ENCODE measurements at regions not wholly inside any gene's neighbourhood (a gene's known extent, or its start where the extent isn't known, plus 50 kb on each side); places are given as distances from the start of the nearest gene placed in this dataset.
A peak's percentile ranks its signal among the peaks of the same experiment; 100 is the strongest.

DNA sequence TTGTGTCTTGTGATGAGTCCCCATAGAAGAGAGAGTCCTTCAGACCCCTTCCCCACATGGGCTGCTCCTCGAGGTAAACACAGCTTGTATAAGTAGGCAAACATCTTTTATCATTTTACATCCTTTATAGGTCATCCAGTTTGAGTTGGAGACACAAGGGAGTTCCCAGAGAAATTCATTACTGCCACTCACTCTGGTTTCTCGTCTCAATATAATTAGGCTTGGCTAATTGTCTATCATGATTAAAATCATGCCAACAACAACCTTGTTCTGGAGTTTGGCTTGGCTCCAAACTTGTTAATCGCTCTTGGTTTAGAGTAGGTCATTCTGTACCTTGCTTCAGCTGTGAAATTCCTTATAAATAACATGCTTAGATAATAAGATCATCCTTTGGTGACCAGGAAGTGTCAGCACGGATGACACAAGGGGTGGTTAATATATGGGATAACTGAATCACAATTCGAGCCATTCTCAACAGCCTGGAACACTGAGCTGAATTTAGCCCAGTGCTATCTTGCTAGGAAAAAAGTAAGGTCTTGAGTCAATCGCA lies 70.7 kb upstream of the DAB1 start (continued):
- TF ChIP-seq GABPA (IDR thresholded peaks at IDR 0.05; ENCODE audit: low read depth) (no peak), POLR2AphosphoS5 (IDR thresholded peaks at IDR 0.05; ENCODE audit: low read depth, low read length) (no peak)

DNA sequence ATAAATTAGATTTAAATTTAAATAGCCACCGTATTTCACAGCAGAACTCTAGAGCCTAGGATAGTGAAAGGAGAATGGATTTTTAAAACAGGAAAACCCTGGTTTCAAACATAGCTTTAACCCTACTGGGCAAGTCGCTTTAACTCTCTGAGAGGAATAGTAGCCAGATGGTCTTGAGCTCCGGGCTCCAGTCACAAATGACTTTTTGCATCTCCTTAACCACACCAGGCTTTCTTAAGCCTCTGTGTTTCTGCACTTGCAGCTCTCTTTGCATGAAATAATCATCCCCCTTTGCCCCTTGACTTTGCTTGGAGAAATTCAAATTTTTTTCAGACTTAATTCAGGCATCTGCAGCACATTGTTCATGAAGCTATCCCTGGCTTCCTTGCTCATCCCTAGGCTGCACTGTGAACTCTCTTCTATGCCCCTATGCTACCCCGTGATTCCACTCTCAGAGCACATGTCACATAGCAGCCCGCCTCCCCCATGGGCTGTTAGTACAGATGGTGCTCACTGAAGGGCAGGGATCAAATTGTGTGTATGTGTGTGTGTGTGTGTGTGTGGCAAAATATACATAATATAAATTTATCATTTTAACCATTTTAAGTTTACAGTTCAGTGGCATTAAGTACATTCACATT lies 68.8 kb upstream of the DAB1 start:
- peaks cover 0 to 18% of the 10 kb centered on the region in 2 experiments; a peak in 2 of 4 replicates for H3K4me1 ChIP-seq (ENCODE audit: control insufficient read depth in 1 of 2, insufficient read depth in 2 of 2, low read depth in 1 of 2, low read length in 1 of 2)
- ChIA-PET CTCF (interaction anchor here (0.9 to 1.1 kb wide), 2 partner anchors 11 to 19 kb away, joined by 3 read pairs; no protein-coding TSS in a partner anchor), POLR2A (no interaction called here)
- no peak overlapping the region for H3K4me2 ChIP-seq
- H4K20me1 ChIP-seq (ENCODE audit: insufficient read depth) = no peaks in the 10 kb centered on the region
- H3K27ac ChIP-seq (ENCODE audit: low read depth in 2 of 2, low read length in 1 of 2) = no peak overlapping the region
- 80% methylated on average over 5 of the region's 5 CpGs for WGBS (ENCODE audit: low lambda C conversion rate)
- no peaks in the 10 kb centered on the region for H3K9me2 ChIP-seq
- H3K9ac ChIP-seq = no peak overlapping the region
- no peak for DNase-seq
- TF ChIP-seq GABPA (IDR thresholded peaks at IDR 0.05; ENCODE audit: low read depth) = no peak
- no peak overlapping the region for H3K4me3 ChIP-seq (ENCODE audit: low read depth in 2 of 2, low read length in 1 of 2)
- H3K27me3 ChIP-seq (ENCODE audit: insufficient read depth) = no peaks in the 10 kb centered on the region
- H2AFZ ChIP-seq (ENCODE audit: low read depth) = no peak overlapping the region; the same call in 1 of the 2 replicates
- no peaks in the 10 kb centered on the region for H3K9me3 ChIP-seq
- H3K36me3 ChIP-seq (replicated peaks in 1 of 2; ENCODE audit: control insufficient read depth in 1 of 2, insufficient read depth in 2 of 2, low read length in 1 of 2) = no peaks in the 10 kb centered on the region
- H3K79me2 ChIP-seq (ENCODE audit: insufficient read depth) = no peaks in the 10 kb centered on the region
- H3F3A ChIP-seq (replicated peaks; ENCODE audit: insufficient read depth) = peaks cover 8% of the 10 kb centered on the region

DNA sequence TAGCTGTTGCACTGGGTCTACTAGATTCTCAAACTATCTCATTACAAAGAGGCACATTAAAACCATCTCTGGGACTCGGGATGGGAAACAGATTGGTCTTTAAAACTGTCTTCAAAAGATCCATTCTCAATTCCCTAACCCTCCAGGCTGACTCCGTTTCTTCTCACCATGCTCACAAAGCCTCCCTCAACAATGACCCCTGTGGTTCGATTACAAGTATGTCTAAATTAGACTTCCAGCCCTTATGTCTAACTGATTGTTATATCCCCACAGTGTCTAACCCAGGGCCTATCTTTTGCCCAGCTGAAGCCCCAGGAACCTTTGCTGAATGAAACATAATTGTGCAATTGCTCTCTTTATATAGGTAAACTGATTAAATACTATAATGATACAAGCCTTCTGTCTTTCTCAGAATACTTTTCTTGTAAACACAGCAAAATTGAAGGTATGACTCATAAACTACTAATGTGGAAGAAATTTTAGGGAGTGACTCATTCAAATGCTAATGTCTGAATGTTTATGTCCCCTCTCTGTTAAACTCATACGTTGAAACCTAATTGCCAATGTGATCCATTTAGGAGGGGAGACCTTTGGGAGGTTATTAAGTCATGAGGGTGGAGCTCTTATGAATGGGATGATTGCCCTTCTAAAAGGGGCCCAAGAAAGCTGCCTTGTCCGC lies 65.6 kb upstream of the DAB1 start:
- Histone ChIP-seq H3K4me3 (ENCODE audit: low read depth in 2 of 2, low read length in 1 of 2) (no peak overlapping the region), H3K4me2 (0 out of 2 replicates have a peak overlapping the region, but pooled peaks have one; percentile 29), H3K4me1 (ENCODE audit: control insufficient read depth in 1 of 2, insufficient read depth in 2 of 2, low read depth in 1 of 2, low read length in 1 of 2) (peaks cover 0 to 32% of the 10 kb centered on the region in 2 experiments; a peak in 2 of 4 replicates), H3K27ac (ENCODE audit: low read depth in 2 of 2, low read length in 1 of 2) (peak overlapping the region; percentile 25 to 78; a peak in 3 of 4 replicates), H4K20me1 (ENCODE audit: insufficient read depth) (no peaks in the 10 kb centered on the region), H3K27me3 (ENCODE audit: insufficient read depth) (no peaks in the 10 kb centered on the region), H3K9ac (peak overlapping the region; percentile 3; the same call in 1 of the 2 replicates), H3K36me3 (replicated peaks in 1 of 2; ENCODE audit: control insufficient read depth in 1 of 2, insufficient read depth in 2 of 2, low read length in 1 of 2) (no peaks in the 10 kb centered on the region), H2AFZ (ENCODE audit: low read depth) (peak overlapping the region; percentile 77), H3K9me2 (no peaks in the 10 kb centered on the region), H3F3A (replicated peaks; ENCODE audit: insufficient read depth) (peaks cover 12% of the 10 kb centered on the region), H3K79me2 (ENCODE audit: insufficient read depth) (no peaks in the 10 kb centered on the region), H3K9me3 (no peaks in the 10 kb centered on the region)
- POLR2A ChIA-PET = no interaction called here
- CTCF ChIA-PET = no interaction called here
- DNase-seq = no peak
- 47% methylated on average over 5 of the region's 5 CpGs for WGBS (ENCODE audit: low lambda C conversion rate)
- TF ChIP-seq, protein P1, sequence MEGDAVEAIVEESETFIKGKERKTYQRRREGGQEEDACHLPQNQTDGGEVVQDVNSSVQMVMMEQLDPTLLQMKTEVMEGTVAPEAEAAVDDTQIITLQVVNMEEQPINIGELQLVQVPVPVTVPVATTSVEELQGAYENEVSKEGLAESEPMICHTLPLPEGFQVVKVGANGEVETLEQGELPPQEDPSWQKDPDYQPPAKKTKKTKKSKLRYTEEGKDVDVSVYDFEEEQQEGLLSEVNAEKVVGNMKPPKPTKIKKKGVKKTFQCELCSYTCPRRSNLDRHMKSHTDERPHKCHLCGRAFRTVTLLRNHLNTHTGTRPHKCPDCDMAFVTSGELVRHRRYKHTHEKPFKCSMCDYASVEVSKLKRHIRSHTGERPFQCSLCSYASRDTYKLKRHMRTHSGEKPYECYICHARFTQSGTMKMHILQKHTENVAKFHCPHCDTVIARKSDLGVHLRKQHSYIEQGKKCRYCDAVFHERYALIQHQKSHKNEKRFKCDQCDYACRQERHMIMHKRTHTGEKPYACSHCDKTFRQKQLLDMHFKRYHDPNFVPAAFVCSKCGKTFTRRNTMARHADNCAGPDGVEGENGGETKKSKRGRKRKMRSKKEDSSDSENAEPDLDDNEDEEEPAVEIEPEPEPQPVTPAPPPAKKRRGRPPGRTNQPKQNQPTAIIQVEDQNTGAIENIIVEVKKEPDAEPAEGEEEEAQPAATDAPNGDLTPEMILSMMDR (IDR thresholded peaks at IDR 0.05) = no peak
- TF ChIP-seq, protein P2, sequence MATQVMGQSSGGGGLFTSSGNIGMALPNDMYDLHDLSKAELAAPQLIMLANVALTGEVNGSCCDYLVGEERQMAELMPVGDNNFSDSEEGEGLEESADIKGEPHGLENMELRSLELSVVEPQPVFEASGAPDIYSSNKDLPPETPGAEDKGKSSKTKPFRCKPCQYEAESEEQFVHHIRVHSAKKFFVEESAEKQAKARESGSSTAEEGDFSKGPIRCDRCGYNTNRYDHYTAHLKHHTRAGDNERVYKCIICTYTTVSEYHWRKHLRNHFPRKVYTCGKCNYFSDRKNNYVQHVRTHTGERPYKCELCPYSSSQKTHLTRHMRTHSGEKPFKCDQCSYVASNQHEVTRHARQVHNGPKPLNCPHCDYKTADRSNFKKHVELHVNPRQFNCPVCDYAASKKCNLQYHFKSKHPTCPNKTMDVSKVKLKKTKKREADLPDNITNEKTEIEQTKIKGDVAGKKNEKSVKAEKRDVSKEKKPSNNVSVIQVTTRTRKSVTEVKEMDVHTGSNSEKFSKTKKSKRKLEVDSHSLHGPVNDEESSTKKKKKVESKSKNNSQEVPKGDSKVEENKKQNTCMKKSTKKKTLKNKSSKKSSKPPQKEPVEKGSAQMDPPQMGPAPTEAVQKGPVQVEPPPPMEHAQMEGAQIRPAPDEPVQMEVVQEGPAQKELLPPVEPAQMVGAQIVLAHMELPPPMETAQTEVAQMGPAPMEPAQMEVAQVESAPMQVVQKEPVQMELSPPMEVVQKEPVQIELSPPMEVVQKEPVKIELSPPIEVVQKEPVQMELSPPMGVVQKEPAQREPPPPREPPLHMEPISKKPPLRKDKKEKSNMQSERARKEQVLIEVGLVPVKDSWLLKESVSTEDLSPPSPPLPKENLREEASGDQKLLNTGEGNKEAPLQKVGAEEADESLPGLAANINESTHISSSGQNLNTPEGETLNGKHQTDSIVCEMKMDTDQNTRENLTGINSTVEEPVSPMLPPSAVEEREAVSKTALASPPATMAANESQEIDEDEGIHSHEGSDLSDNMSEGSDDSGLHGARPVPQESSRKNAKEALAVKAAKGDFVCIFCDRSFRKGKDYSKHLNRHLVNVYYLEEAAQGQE (IDR thresholded peaks at IDR 0.05; ENCODE audit: low read depth, low read length) = no peak
- TF ChIP-seq ELF1 (IDR thresholded peaks at IDR 0.05) = no peak
- TF ChIP-seq EP300 (IDR thresholded peaks at IDR 0.05; ENCODE audit: borderline replicate concordance in 1 of 2, low read depth in 1 of 2, low read length in 1 of 2) = peak in 1 of 2 experiments; percentile 68; a peak in 2 of 4 replicates
- TF ChIP-seq CHD2 (IDR thresholded peaks at IDR 0.05; ENCODE audit: low read length, partially characterized antibody) = no peak
- TF ChIP-seq RXRA (IDR thresholded peaks at IDR 0.05; ENCODE audit: borderline replicate concordance, low read depth) = no peak
- TF ChIP-seq POLR2AphosphoS5 (IDR thresholded peaks at IDR 0.05; ENCODE audit: low read depth, low read length) = peak; percentile 21; the same call in 1 of the 2 replicates
- TF ChIP-seq, protein P3, sequence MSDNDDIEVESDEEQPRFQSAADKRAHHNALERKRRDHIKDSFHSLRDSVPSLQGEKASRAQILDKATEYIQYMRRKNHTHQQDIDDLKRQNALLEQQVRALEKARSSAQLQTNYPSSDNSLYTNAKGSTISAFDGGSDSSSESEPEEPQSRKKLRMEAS (IDR thresholded peaks at IDR 0.05; ENCODE audit: low read depth) = 0 out of 2 replicates have a peak, but pooled peaks have one; percentile 6
- TF ChIP-seq NFIC (IDR thresholded peaks at IDR 0.05; ENCODE audit: borderline replicate concordance) = peak; percentile 45; the same call in 1 of the 2 replicates
- TF ChIP-seq TCF12 (IDR thresholded peaks at IDR 0.05) = peak; percentile 65
- TF ChIP-seq, protein P4, sequence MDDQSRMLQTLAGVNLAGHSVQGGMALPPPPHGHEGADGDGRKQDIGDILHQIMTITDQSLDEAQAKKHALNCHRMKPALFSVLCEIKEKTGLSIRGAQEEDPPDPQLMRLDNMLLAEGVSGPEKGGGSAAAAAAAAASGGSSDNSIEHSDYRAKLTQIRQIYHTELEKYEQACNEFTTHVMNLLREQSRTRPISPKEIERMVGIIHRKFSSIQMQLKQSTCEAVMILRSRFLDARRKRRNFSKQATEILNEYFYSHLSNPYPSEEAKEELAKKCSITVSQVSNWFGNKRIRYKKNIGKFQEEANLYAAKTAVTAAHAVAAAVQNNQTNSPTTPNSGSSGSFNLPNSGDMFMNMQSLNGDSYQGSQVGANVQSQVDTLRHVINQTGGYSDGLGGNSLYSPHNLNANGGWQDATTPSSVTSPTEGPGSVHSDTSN (IDR thresholded peaks at IDR 0.05) = peak; percentile 38; the same call in 1 of the 2 replicates
- TF ChIP-seq FOSL2 (IDR thresholded peaks at IDR 0.05; ENCODE audit: borderline replicate concordance, low read depth) = peak; percentile 96
- TF ChIP-seq MXI1 (IDR thresholded peaks at IDR 0.05; ENCODE audit: low read depth, low read length) = no peak
- TF ChIP-seq GABPA (IDR thresholded peaks at IDR 0.05; ENCODE audit: low read depth) = no peak
- no peak for TF ChIP-seq SMC3 (IDR thresholded peaks at IDR 0.05; ENCODE audit: low read depth, low read length)
- peak; percentile 93 for TF ChIP-seq JUND (IDR thresholded peaks at IDR 0.05)
- TF ChIP-seq TEAD4 (IDR thresholded peaks at IDR 0.05; ENCODE audit: borderline replicate concordance, insufficient read depth) = 0 out of 2 replicates have a peak, but pooled peaks have one; percentile 53

All from SK-N-SH (cell line).